ENCODE measurements at regions not wholly inside any gene's neighbourhood (a gene's known extent, or its start where the extent isn't known, plus 50 kb on each side); places are given as distances from the start of the nearest gene placed in this dataset.

- no peak for TF ChIP-seq CSRNP3 (CRISPR knock-in tag; IDR thresholded peaks at IDR 0.05)
- no peak for TF ChIP-seq ZFP3 (CRISPR knock-in tag; IDR thresholded peaks at IDR 0.05)
- no peak for TF ChIP-seq PATZ1 (CRISPR knock-in tag; IDR thresholded peaks at IDR 0.05; ENCODE audit: borderline replicate concordance)
- no peak for ATAC-seq
These were observed 1422.5 kb downstream of the KCNT2 start for GRCh38 chr1:195185736-195186135.

- TF ChIP-seq CSRNP3 (CRISPR knock-in tag; IDR thresholded peaks at IDR 0.05) (no peak), TCF4 (CRISPR knock-in tag; IDR thresholded peaks at IDR 0.05; ENCODE audit: borderline replicate concordance) (no peak), PATZ1 (CRISPR knock-in tag; IDR thresholded peaks at IDR 0.05; ENCODE audit: borderline replicate concordance) (no peak), CREB5 (CRISPR knock-in tag; IDR thresholded peaks at IDR 0.05; ENCODE audit: low read depth) (no peak), ZFP30 (CRISPR knock-in tag; IDR thresholded peaks at IDR 0.05) (no peak), ESRRG (CRISPR knock-in tag; IDR thresholded peaks at IDR 0.05) (no peak)
- no peak for ATAC-seq
These were observed 1422.9 kb downstream of the KCNT2 start for GRCh38 chr1:195185321-195185720.

GRCh38 chr1:195173753-195174152 lies 1434.5 kb downstream of the KCNT2 start:
- no peak for ATAC-seq
- no peak for TF ChIP-seq PATZ1 (CRISPR knock-in tag; IDR thresholded peaks at IDR 0.05; ENCODE audit: borderline replicate concordance)

- ATAC-seq: peak; percentile 40; the same call in 1 of the 3 replicates
These were observed 1448.4 kb downstream of the KCNT2 start for GRCh38 chr1:195159795-195160194.

GRCh38 chr1:195158091-195158490 lies 1450.1 kb downstream of the KCNT2 start:
- ATAC-seq: no peak
- TF ChIP-seq PPARA (CRISPR knock-in tag; IDR thresholded peaks at IDR 0.05; ENCODE audit: borderline replicate concordance): no peak

GRCh38 chr1:195153107-195153506 lies 1455.1 kb downstream of the KCNT2 start:
- ATAC-seq: no peak

More at GRCh38 chr1:195153107-195153506, 1455.1 kb downstream of the KCNT2 start:
- TF ChIP-seq CSDC2 (CRISPR knock-in tag; IDR thresholded peaks at IDR 0.05) (no peak), ZNF70 (CRISPR knock-in tag; IDR thresholded peaks at IDR 0.05) (no peak), ESRRG (CRISPR knock-in tag; IDR thresholded peaks at IDR 0.05) (no peak), ISL1 (CRISPR knock-in tag; IDR thresholded peaks at IDR 0.05) (no peak), CREB5 (CRISPR knock-in tag; IDR thresholded peaks at IDR 0.05; ENCODE audit: low read depth) (no peak), TSHZ2 (CRISPR knock-in tag; IDR thresholded peaks at IDR 0.05) (no peak), SNAI2 (CRISPR knock-in tag; IDR thresholded peaks at IDR 0.05) (no peak), PATZ1 (CRISPR knock-in tag; IDR thresholded peaks at IDR 0.05; ENCODE audit: borderline replicate concordance) (no peak)
